Endothelial cell of umbilical vein (primary cell): ENCODE measurements at regions not wholly inside any gene's neighbourhood (a gene's known extent, or its start where the extent isn't known, plus 50 kb on each side); places are given as distances from the start of the nearest gene placed in this dataset.

Experiments used
- BruUV-seq: library from RNA; stranded (reverse); fragments of 400-500 nt; replicated peaks from 2 replicates; lab custom pipeline; 2021; lab: Mats Ljungman, UMichigan
- CTCF ChIA-PET: fragments of 300-600, 350-600 bp; sonication (Branson Sonifier 250); formaldehyde crosslinking; loops from one replicate; lab custom pipeline; 2021; ENCODE audit warnings: antibody characterized with exemption, inconsistent platforms; lab: Charles Lee
- POLR2A ChIA-PET: fragments of 300-600, 350-600 bp; sonication (Branson Sonifier 250); formaldehyde crosslinking; loops from one replicate; lab custom pipeline; 2021; ENCODE audit warnings: antibody characterized with exemption, inconsistent platforms; lab: Charles Lee
- DNase-seq: peaks from one replicate; pipeline ENCODE4 v3.0.0-alpha.2; 2011; ENCODE audit warnings: low read depth, low spot score
- FAIRE-seq: peaks from 2 replicates; lab custom pipeline; 2011; peaks lifted over from hg19 to GRCh38; lab: Jason Lieb, UNC
- H2AFZ ChIP-seq: 2 replicates; pipeline ENCODE4 v1.6.0; 2012; ENCODE audit warnings: low read depth, low read length, control low read depth, inconsistent platforms
- H3K27ac ChIP-seq: 2 replicates; pipeline ENCODE4 v1.5.1; 2011; ENCODE audit warnings: low read depth, mild to moderate bottlenecking, control low read depth, low read length, moderate library complexity; ENCODE audit not compliant: insufficient read depth
- H3K27me3 ChIP-seq, 2 experiments: 2 replicates each; pipeline versions ENCODE4 v1.6.0 to v1.6.1; 2011; ENCODE audit warnings: low read length in 2 of 2, mixed read lengths in 1 of 2; ENCODE audit not compliant: control insufficient read depth in 2 of 2, insufficient read depth in 2 of 2
- H3K36me3 ChIP-seq, 2 experiments: 2 replicates in 1 of 2; 3 replicates in 1 of 2; pipeline ENCODE4 v1.5.1; 2011; ENCODE audit warnings: low read length in 2 of 2, mild to moderate bottlenecking in 1 of 2, moderate library complexity in 1 of 2; ENCODE audit not compliant: control insufficient read depth in 2 of 2, insufficient read depth in 2 of 2; ENCODE audit errors: extremely low read depth in 1 of 2
- H3K4me1 ChIP-seq: 3 replicates; pipeline ENCODE4 v1.5.1; 2011; ENCODE audit warnings: mild to moderate bottlenecking, low read length; ENCODE audit not compliant: control insufficient read depth, insufficient read depth; ENCODE audit errors: extremely low read depth
- H3K4me2 ChIP-seq: 2 replicates; pipeline ENCODE4 v1.6.1; 2011; ENCODE audit warnings: low read length, control low read depth, mixed read lengths; ENCODE audit not compliant: insufficient read depth
- H3K4me3 ChIP-seq, 3 experiments: fragments of 200-600 bp in 1 of 3; sonication (generic), shearing (Covaris generic) in 1 of 3; replicated peaks in 1 of 3; 2 replicates each; pipeline ENCODE4 v1.5.1; 2011 to 2016; ENCODE audit warnings: control low read depth in 3 of 3, low read length in 3 of 3, mild to moderate bottlenecking in 2 of 3, inconsistent platforms in 1 of 3, low read depth in 1 of 3, moderate library complexity in 1 of 3; ENCODE audit not compliant: insufficient read depth in 1 of 3
- H3K79me2 ChIP-seq: 2 replicates; pipeline ENCODE4 v1.6.0; 2012; ENCODE audit warnings: low read length, inconsistent platforms; ENCODE audit not compliant: control insufficient read depth, insufficient read depth
- H3K9ac ChIP-seq: replicated peaks from 2 replicates; pipeline ENCODE3; 2011; ENCODE audit warnings: low read length, control low read depth; ENCODE audit not compliant: insufficient read depth; ENCODE audit errors: extremely low read depth
- H3K9me1 ChIP-seq: replicated peaks from 3 replicates; pipeline ENCODE4 v1.6.0; 2011; ENCODE audit warnings: mild to moderate bottlenecking, low read length; ENCODE audit not compliant: control insufficient read depth, insufficient read depth; ENCODE audit errors: extremely low read depth
- H3K9me3 ChIP-seq: replicated peaks from 2 replicates; pipeline ENCODE4 v1.5.1; 2012; ENCODE audit warnings: low read length, inconsistent platforms; ENCODE audit not compliant: control insufficient read depth, insufficient read depth
- H4K20me1 ChIP-seq: replicated peaks from 2 replicates; pipeline ENCODE3; 2011; ENCODE audit warnings: mild to moderate bottlenecking, low read length; ENCODE audit not compliant: control insufficient read depth, insufficient read depth; ENCODE audit errors: extremely low read depth
- CTCF ChIP-seq, 2 donors: IDR thresholded peaks; 1 replicate in 1 of 2; 2 replicates in 1 of 2; pipeline ENCODE4 v1.5.1; 2011; ENCODE audit warnings: low read length in 2 of 2, mild to moderate bottlenecking in 2 of 2, moderate library complexity in 2 of 2, control low read depth in 1 of 2, inconsistent platforms in 1 of 2, low read depth in 1 of 2; ENCODE audit not compliant: insufficient read depth in 1 of 2; ENCODE audit errors: extremely low read depth in 1 of 2
- EZH2 ChIP-seq: IDR thresholded peaks from 2 replicates; pipeline ENCODE4 v1.6.1; 2012; ENCODE audit warnings: borderline replicate concordance, low read depth, mild to moderate bottlenecking, moderate library complexity, low read length, inconsistent platforms; ENCODE audit not compliant: severe bottlenecking
- FOS ChIP-seq: IDR thresholded peaks from 2 replicates; pipeline ENCODE4 v1.6.1; 2011; ENCODE audit warnings: mild to moderate bottlenecking, low read length, moderate library complexity, borderline replicate concordance; ENCODE audit not compliant: insufficient read depth
- GATA2 ChIP-seq: IDR thresholded peaks from 2 replicates; pipeline ENCODE4 v1.7.0; 2011; ENCODE audit warnings: low read depth, mild to moderate bottlenecking, moderate library complexity, mixed read lengths, low read length; ENCODE audit not compliant: insufficient read length, insufficient read depth
- JUN ChIP-seq: IDR thresholded peaks from 2 replicates; pipeline ENCODE4 v1.6.1; 2011; ENCODE audit warnings: borderline replicate concordance, low read depth; ENCODE audit not compliant: insufficient read length, insufficient read depth
- MYC ChIP-seq: IDR thresholded peaks from one replicate; pipeline ENCODE4 v1.6.1; 2011; ENCODE audit warnings: mild to moderate bottlenecking, low read depth, low read length
- POLR2A ChIP-seq: IDR thresholded peaks from 2 replicates; pipeline ENCODE4 v1.6.1; 2012; ENCODE audit warnings: low read depth, mild to moderate bottlenecking, control low read depth, low read length
- POLR2AphosphoS5 ChIP-seq: IDR thresholded peaks from 2 replicates; pipeline ENCODE4 v1.6.1; 2012; ENCODE audit warnings: low read depth, mild to moderate bottlenecking, control low read depth, low read length, moderate library complexity; ENCODE audit not compliant: insufficient read depth
- dilution Hi-C: fragments of 300-500 bp; cut with MboI; formaldehyde crosslinking; loops from one replicate; pipeline ENCODE4 v1.15.0; 2019; ENCODE audit warnings: low sequenced_read_pairs; ENCODE audit not compliant: extremely low pct_ligation_motif_present
- intact Hi-C: fragments of 100-400 bp; cut with micrococcal nuclease; formaldehyde crosslinking; loops from one replicate; pipeline ENCODE4 v1.10.0; 2022
- TF ChIP-seq, protein P1 (sequence below): IDR thresholded peaks from 2 replicates; pipeline ENCODE4 v1.6.1; 2011; ENCODE audit not compliant: insufficient read depth, insufficient read length

- H3K9me1 ChIP-seq = no peaks in the 10 kb centered on the region
- peak; percentile 86 for TF ChIP-seq POLR2AphosphoS5
- peak; percentile 16 for TF ChIP-seq POLR2A
- TF ChIP-seq MYC = peak; percentile 33
- TF ChIP-seq, protein P1, sequence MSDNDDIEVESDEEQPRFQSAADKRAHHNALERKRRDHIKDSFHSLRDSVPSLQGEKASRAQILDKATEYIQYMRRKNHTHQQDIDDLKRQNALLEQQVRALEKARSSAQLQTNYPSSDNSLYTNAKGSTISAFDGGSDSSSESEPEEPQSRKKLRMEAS = peak; percentile 35
- peak; percentile 98 for TF ChIP-seq GATA2
- TF ChIP-seq CTCF (IDR thresholded peaks at IDR 0.05; ENCODE audit: extremely low read depth in 1 of 2, insufficient read depth in 1 of 2, low read depth in 1 of 2, low read length in 2 of 2) = no peak
- TF ChIP-seq JUN = peak; percentile 99
- no peak for TF ChIP-seq EZH2
- peak; percentile 99 for TF ChIP-seq FOS
- intact Hi-C loops (loop anchor here (1.0 to 5.0 kb wide), 3 partner anchors 160 to 640 kb away; no protein-coding TSS in a partner anchor), dilution Hi-C loops (no loop called here)
- peak overlapping the region; percentile 53 for H3K27ac ChIP-seq
- peak; percentile 90 for FAIRE-seq
- H3K27me3 ChIP-seq = no peaks in the 10 kb centered on the region
- H4K20me1 ChIP-seq = no peaks in the 10 kb centered on the region
- no peak overlapping the region for H2AFZ ChIP-seq
- TSS peak; percentile 63 for BruUV-seq
- no peaks in the 10 kb centered on the region for H3K36me3 ChIP-seq
- CTCF ChIA-PET = interaction anchor here (0.7 to 1.6 kb wide), 4 partner anchors 12 to 1080 kb away, joined by 3 to 10 read pairs (median 4); no protein-coding TSS in a partner anchor
- H3K79me2 ChIP-seq = no peaks in the 10 kb centered on the region
- no peak overlapping the region for H3K4me3 ChIP-seq
- peaks cover 15% of the 10 kb centered on the region for H3K4me1 ChIP-seq
- DNase-seq = peak; percentile 91
- POLR2A ChIA-PET = interaction anchor here (1.1 kb wide), 1 partner anchor 1084 kb away, joined by 3 read pairs; the partner anchor contains the start of gene NR2F2
- H3K9ac ChIP-seq = peak overlapping the region; percentile 54
- H3K9me3 ChIP-seq = no peaks in the 10 kb centered on the region
- H3K4me2 ChIP-seq = no peak overlapping the region
These were observed 1016.0 kb downstream of the MCTP2 start for GRCh38 chr15:95247071-95247984.
